ENCODE measurements at regions not wholly inside any gene's neighbourhood (a gene's known extent, or its start where the extent isn't known, plus 50 kb on each side); places are given as distances from the start of the nearest gene placed in this dataset.

DNA sequence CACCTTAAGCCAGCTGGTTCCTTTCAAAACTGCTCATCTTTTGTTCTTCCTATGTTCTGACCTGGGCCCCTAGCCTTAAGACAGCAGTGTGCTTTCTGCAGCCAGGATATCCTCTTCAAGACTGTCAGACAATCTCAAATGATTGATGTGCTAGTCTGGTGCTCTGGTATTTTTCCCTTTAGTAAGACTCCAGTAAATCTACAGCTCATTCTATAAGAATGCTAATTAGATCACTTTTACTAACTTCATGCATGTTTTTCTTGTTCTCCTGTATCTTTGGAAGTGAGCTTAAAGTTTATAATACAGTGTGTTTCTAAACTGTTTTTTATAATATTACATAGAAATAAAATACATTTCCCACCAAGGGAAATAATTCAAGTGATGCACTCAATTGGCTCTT, 220.9 kb upstream of the NANOGP8 start:
- no peak for DNase-seq (ENCODE audit: low read depth in 1 of 2, low spot score in 1 of 2)
- Histone ChIP-seq H3K27ac (replicated peaks) (no peak overlapping the region), H3K27me3 (ENCODE audit: insufficient read depth, poor library complexity, severe bottlenecking) (no peaks in the 10 kb centered on the region), H3K4me3 (replicated peaks; ENCODE audit: insufficient read depth, low read length) (no peak overlapping the region)
- TF ChIP-seq GABPA (IDR thresholded peaks at IDR 0.05; ENCODE audit: low read depth) (no peak), SPI1 (IDR thresholded peaks at IDR 0.05; ENCODE audit: borderline replicate concordance, low read depth) (no peak), POLR2AphosphoS5 (IDR thresholded peaks at IDR 0.05; ENCODE audit: low read depth) (no peak), REST (IDR thresholded peaks at IDR 0.05; ENCODE audit: insufficient replicate concordance, low read depth) (no peak), CTCF (IDR thresholded peaks at IDR 0.05; ENCODE audit: insufficient read depth, low read length) (no peak)

DNA sequence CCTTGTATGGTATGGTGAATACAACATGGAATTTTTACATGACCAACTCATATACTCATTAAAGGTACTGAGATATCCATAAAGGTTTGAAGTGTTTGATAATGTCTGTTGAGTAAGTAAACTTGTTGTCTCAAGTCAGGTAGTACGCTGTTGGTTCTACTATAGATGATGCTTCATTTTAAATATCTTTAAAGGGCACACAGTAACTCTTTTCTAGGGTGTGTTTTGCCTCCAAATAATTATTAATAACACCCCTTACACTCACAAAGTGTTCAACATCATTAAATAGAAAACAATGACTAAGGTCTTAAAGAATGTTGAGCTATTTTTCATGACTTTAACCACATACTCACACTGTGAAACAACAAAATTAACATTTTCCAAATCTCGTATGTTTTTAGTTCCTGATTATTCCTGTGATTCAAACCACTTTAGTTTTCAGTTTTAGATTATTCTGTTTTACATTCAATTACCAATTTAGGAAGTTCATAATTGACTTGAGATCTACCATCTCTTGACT, 220.0 kb upstream of the NANOGP8 start:
- Histone ChIP-seq H3K27me3 (ENCODE audit: insufficient read depth, poor library complexity, severe bottlenecking) (no peaks in the 10 kb centered on the region), H3K4me3 (replicated peaks; ENCODE audit: insufficient read depth, low read length) (no peak overlapping the region), H3K27ac (replicated peaks) (no peak overlapping the region)
- DNase-seq (ENCODE audit: low read depth in 1 of 2, low spot score in 1 of 2) = no peak
- TF ChIP-seq CTCF (IDR thresholded peaks at IDR 0.05; ENCODE audit: insufficient read depth, low read length) (no peak), REST (IDR thresholded peaks at IDR 0.05; ENCODE audit: insufficient replicate concordance, low read depth) (no peak), GABPA (IDR thresholded peaks at IDR 0.05; ENCODE audit: low read depth) (no peak), SPI1 (IDR thresholded peaks at IDR 0.05; ENCODE audit: borderline replicate concordance, low read depth) (no peak), POLR2AphosphoS5 (IDR thresholded peaks at IDR 0.05; ENCODE audit: low read depth) (no peak)

GRCh38 chr15:35304389-35304788, 219.3 kb upstream of the NANOGP8 start:
- Histone ChIP-seq H3K27me3 (ENCODE audit: insufficient read depth, poor library complexity, severe bottlenecking) (no peaks in the 10 kb centered on the region), H3K27ac (replicated peaks) (no peak overlapping the region), H3K4me3 (replicated peaks; ENCODE audit: insufficient read depth, low read length) (no peak overlapping the region)
- TF ChIP-seq POLR2AphosphoS5 (IDR thresholded peaks at IDR 0.05; ENCODE audit: low read depth) = no peak
- no peak for TF ChIP-seq REST (IDR thresholded peaks at IDR 0.05; ENCODE audit: insufficient replicate concordance, low read depth)
- no peak for TF ChIP-seq SPI1 (IDR thresholded peaks at IDR 0.05; ENCODE audit: borderline replicate concordance, low read depth)
- TF ChIP-seq CTCF (IDR thresholded peaks at IDR 0.05; ENCODE audit: insufficient read depth, low read length) = no peak
- TF ChIP-seq GABPA (IDR thresholded peaks at IDR 0.05; ENCODE audit: low read depth) = no peak
- no peak for DNase-seq (ENCODE audit: low read depth in 1 of 2, low spot score in 1 of 2)

Measured in HL-60 (cell line).